Hepatocyte (in vitro differentiated cells): ENCODE measurements at regions not wholly inside any gene's neighbourhood (a gene's known extent, or its start where the extent isn't known, plus 50 kb on each side); places are given as distances from the start of the nearest gene placed in this dataset.

Experiments used
- CTCF ChIP-seq: fragments of 200-600 bp; sonication (generic); IDR thresholded peaks from 2 replicates; pipeline ENCODE4 v1.5.1; 2016; ENCODE audit warnings: antibody characterized with exemption, mild to moderate bottlenecking; ENCODE audit not compliant: poor library complexity
- EZH2 ChIP-seq: fragments of 200-600 bp; sonication (generic); IDR thresholded peaks from 2 replicates; pipeline ENCODE4 v1.6.1; 2016; ENCODE audit warnings: antibody characterized with exemption, mild to moderate bottlenecking, borderline replicate concordance
- EZH2phosphoT487 ChIP-seq: fragments of 200-600 bp; sonication (generic); IDR thresholded peaks from one replicate; pipeline ENCODE4 v1.6.1; 2018; ENCODE audit warnings: antibody characterized with exemption, mild to moderate bottlenecking, low read depth, moderate library complexity; ENCODE audit not compliant: unreplicated experiment, severe bottlenecking

- TF ChIP-seq CTCF: no peak
- no peak for TF ChIP-seq EZH2
- no peak for TF ChIP-seq EZH2phosphoT487
Measured at GRCh38 chrX:98409867-98410266, 1526.2 kb downstream of the RPA4 start.
